Ovary (tissue), 7 donors: ENCODE measurements at regions not wholly inside any gene's neighbourhood (a gene's known extent, or its start where the extent isn't known, plus 50 kb on each side); places are given as distances from the start of the nearest gene placed in this dataset.

ENCODE experiments used
- DNase-seq, 5 donors: peaks; one replicate each; pipeline ENCODE4 v3.0.0-alpha.2; 2019 to 2020
- H3K27ac ChIP-seq, 2 donors: fragments of 200-600 bp; one replicate each; pipeline versions ENCODE4 v1.5.1 to v1.8.0; 2019 to 2022
- H3K27me3 ChIP-seq: fragments of 200-600 bp; one replicate; pipeline ENCODE4 v1.8.0; 2022
- H3K36me3 ChIP-seq: fragments of 200-600 bp; sonication (generic); one replicate; pipeline ENCODE4 v1.5.1; 2019
- H3K4me1 ChIP-seq: one replicate; pipeline ENCODE4 v1.8.1; 2013; ENCODE audit warnings: mild to moderate bottlenecking, moderate library complexity; ENCODE audit not compliant: insufficient read depth
- H3K4me3 ChIP-seq: fragments of 200-600 bp; sonication (generic); one replicate; pipeline ENCODE4 v1.5.1; 2017
- H3K9me3 ChIP-seq, 2 donors: fragments of 200-600 bp in 1 of 2; sonication (generic) in 1 of 2; one replicate each; pipeline versions ENCODE4 v1.5.1 to v1.8.1; 2013 to 2019; ENCODE audit warnings: mild to moderate bottlenecking in 1 of 2, moderate library complexity in 1 of 2
- CTCF ChIP-seq, 3 donors: fragments of 450-650 bp in 2 of 3; fragments of 200-600 bp in 1 of 3; IDR thresholded peaks; one replicate each; pipeline versions ENCODE4 v1.5.1 to v1.8.0; 2016 to 2022; ENCODE audit warnings: antibody characterized with exemption in 3 of 3, mild to moderate bottlenecking in 1 of 3
- EP300 ChIP-seq: sonication (generic); formaldehyde crosslinking; IDR thresholded peaks from one replicate; pipeline ENCODE4 v1.6.1; 2017; ENCODE audit warnings: antibody characterized with exemption
- POLR2A ChIP-seq: fragments of 450-650 bp; IDR thresholded peaks from one replicate; pipeline ENCODE4 v1.6.1; 2017; ENCODE audit warnings: antibody characterized with exemption, mild to moderate bottlenecking, moderate library complexity
- WGBS, 3 donors: extraction: QIAGEN DNeasy Blood & Tissue Kit in 1 of 3; methylation state at CpG; one replicate each; pipeline versions ENCODE4 v1.1.5 to v1.1.7; 2013 to 2017; 5-methylcytosine and 5-hydroxymethylcytosine counted together
- intact Hi-C, 4 donors: fragments of 100-400 bp; cut with DNase I; formaldehyde crosslinking; loops; one replicate each; pipeline versions ENCODE4 v1.11.0 to v1.15.1; 2022 to 2023
- donor health status: DM: no; HTN: no; CAD: no; lungs with moderate emphysema.
- donor health status: DM: no; HTN: no; CAD: no.
- donor health status: Bipolar disorder and iron deficiency.
- donor health status: DM: no; HTN: no; CAD: no.
- donor health status: DM: yes; HTN: yes; CAD: no.

GRCh38 chr4:37767019-37767418 is 59.5 kb upstream of the PGM2 start:
- WGBS, 3 donors = 92 to 100% (median 92%) methylated on average over 2 of the region's 2 CpGs
- H3K4me1 ChIP-seq = no peaks in the 10 kb centered on the region

GRCh38 chr4:37765741-37766140 is 60.7 kb upstream of the PGM2 start:
- Histone ChIP-seq H3K27me3 (no peaks in the 10 kb centered on the region), H3K4me1 (no peaks in the 10 kb centered on the region), H3K36me3 (no peaks in the 10 kb centered on the region), H3K4me3 (no peak overlapping the region), H3K27ac (no peak overlapping the region), H3K9me3 (no peaks in the 10 kb centered on the region)
- DNase-seq = no peak
- no peak for TF ChIP-seq CTCF (IDR thresholded peaks at IDR 0.05)
- no peak for TF ChIP-seq EP300
- TF ChIP-seq POLR2A = no peak
- 78 to 81% (median 79%) methylated on average over 1 of the region's 1 CpG for WGBS, 3 donors
- intact Hi-C loops = loop anchor here in 1 of 4 donors (5.0 kb wide), 1 partner anchor 1812 kb away; no protein-coding TSS in a partner anchor

More at GRCh38 chr4:37767019-37767418, 59.5 kb upstream of the PGM2 start:
- intact Hi-C loops = loop anchor here in 1 of 4 donors (5.0 kb wide), 1 partner anchor 1810 kb away; no protein-coding TSS in a partner anchor
- no peaks in the 10 kb centered on the region for H3K27me3 ChIP-seq
- no peak overlapping the region for H3K27ac ChIP-seq
- TF ChIP-seq CTCF (IDR thresholded peaks at IDR 0.05) (no peak), EP300 (no peak)
- H3K4me3 ChIP-seq = no peak overlapping the region
- no peaks in the 10 kb centered on the region for H3K36me3 ChIP-seq
- no peaks in the 10 kb centered on the region for H3K9me3 ChIP-seq
- no peak for DNase-seq

GRCh38 chr4:37763831-37764230 is 62.7 kb upstream of the PGM2 start:
- H3K36me3 ChIP-seq = no peaks in the 10 kb centered on the region
- no peaks in the 10 kb centered on the region for H3K27me3 ChIP-seq
- 71 to 74% (median 72%) methylated on average over 4 of the region's 4 CpGs for WGBS, 3 donors
- TF ChIP-seq CTCF (IDR thresholded peaks at IDR 0.05) (no peak), POLR2A (no peak), EP300 (no peak)
- H3K27ac ChIP-seq = no peak overlapping the region
- H3K4me3 ChIP-seq = no peak overlapping the region
- no peaks in the 10 kb centered on the region for H3K4me1 ChIP-seq
- H3K9me3 ChIP-seq = no peaks in the 10 kb centered on the region
- DNase-seq = no peak
- intact Hi-C loops = no loop called here

- no peaks in the 10 kb centered on the region for H3K27me3 ChIP-seq
- H3K4me1 ChIP-seq = peaks cover 2% of the 10 kb centered on the region
- no peak overlapping the region for H3K27ac ChIP-seq
- 29 to 36% (median 29%) methylated on average over 4 of the region's 4 CpGs for WGBS, 3 donors
- intact Hi-C loops = no loop called here
- H3K4me3 ChIP-seq = no peak overlapping the region
- no peak for TF ChIP-seq CTCF (IDR thresholded peaks at IDR 0.05)
- TF ChIP-seq POLR2A = no peak
- no peak for TF ChIP-seq EP300
- no peaks in the 10 kb centered on the region for H3K9me3 ChIP-seq
- DNase-seq = no peak
- no peaks in the 10 kb centered on the region for H3K36me3 ChIP-seq
Measured at GRCh38 chr4:37762991-37763368, 63.5 kb upstream of the PGM2 start.
